Anterior cingulate cortex (tissue), 58 donors: ENCODE measurements at regions not wholly inside any gene's neighbourhood (a gene's known extent, or its start where the extent isn't known, plus 50 kb on each side); places are given as distances from the start of the nearest gene placed in this dataset.
"Not testable (repeated sequence)": the region's sequence is repeated elsewhere in the genome, so short reads cannot be mapped to it uniquely, and the experiment has no call there.

Experiments used
- DNase-seq, 58 donors: peaks; one replicate each; lab custom pipeline; 2025; lab: John Stamatoyannopoulos, UW

- no peak for DNase-seq
Measured at GRCh38 chr13:90305796-90306195, 1041.7 kb upstream of the MIR17HG start.

GRCh38 chr13:90307136-90307535, 1040.4 kb upstream of the MIR17HG start:
- DNase-seq: no peak

DNA sequence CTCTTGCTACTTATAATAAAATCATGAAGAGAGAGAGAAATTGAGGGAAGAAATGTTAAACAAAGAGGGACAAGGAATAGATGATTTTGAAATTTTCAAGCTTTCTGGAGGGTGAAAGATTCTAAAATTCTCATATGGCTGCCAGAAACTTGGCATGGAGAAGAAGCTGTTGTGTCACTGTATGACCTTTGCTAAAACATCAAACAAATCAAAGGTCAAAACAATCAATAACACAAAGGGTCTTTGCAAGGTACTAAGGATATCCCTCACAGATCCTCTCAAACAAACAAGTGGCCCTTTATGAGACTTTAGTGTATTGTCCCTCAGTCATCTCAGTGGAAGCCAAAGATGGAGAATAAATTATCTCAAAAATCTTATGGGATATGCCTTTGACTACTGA, 1039.2 kb upstream of the MIR17HG start:
- DNase-seq: no peak

- DNase-seq: no peak
Measured at GRCh38 chr13:90311929-90312328, 1035.6 kb upstream of the MIR17HG start.

DNA sequence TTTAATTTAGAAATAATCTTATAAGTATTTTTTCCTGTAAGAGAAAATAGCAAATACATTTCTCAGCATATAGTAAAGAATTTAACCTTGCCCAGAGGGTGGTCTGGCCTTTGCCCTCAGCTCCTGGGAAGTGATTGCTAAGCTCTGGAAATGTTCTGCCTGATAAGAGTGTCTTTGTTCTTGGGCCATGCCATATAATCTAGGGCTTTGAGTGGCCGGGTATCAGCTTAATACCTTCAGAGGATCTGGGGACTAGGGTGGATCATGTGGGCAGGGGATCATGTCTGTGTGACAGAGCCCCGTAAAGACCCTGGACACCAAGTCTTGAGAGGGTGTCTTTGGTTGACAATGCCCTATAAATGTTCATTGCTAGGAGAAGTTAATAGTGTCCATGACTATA, 1032.4 kb upstream of the MIR17HG start:
- no peak for DNase-seq

GRCh38 chr13:90320664-90321063, 1026.8 kb upstream of the MIR17HG start:
- DNase-seq: no peak

DNA sequence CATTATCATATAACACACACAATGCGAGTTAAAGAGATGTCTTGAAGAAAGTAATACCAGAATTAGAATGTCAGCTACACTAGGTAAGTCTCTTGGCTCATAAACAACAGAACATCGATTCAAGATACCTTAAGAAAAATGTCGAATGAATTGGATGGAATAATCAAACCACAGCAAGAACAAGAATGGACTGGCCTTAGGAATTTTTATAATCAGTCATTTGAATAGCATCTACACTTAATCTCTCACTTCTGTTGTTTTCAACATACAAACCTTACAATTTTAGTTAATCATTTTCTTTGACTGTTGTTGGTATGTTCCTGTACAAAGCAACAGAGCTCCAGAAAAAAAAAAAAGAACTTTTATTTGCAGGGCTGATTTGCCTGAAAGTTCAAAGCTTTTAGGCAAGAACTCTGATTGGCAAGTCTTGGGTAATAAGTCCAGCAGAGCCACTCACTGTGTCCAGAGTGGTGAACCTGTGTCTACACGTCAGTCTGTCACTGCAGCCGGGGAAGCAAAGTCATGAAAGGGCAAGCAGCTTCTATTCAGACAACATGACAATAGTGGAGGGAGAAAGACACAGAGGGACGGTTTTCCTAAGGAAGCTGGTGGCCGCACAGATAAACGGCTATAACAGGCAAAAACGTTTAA, 1026.1 kb upstream of the MIR17HG start:
- peak in 1 of 58 donors; percentile 0 for DNase-seq

- no peak for DNase-seq
Measured at GRCh38 chr13:90329641-90330040, 1017.8 kb upstream of the MIR17HG start.

DNA sequence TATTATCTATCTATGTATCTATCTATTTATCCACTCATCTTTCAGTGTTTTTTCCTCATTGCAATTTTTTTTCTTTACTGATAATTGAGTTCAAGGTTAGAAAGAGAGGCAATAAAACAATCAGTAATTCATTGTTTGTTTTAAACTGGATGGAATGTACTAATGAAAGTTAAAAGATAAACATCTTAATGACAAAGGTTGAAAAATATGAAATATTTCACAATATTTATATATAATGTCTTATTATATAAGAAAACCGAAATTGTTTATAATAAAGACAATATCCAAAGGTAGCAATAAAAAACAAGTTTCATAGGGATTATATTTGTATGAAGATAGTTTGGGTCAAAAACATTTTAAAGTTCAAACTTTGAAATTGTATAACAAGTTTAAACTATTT, 1015.5 kb upstream of the MIR17HG start:
- DNase-seq: no peak

GRCh38 chr13:90336507-90336906, 1011.0 kb upstream of the MIR17HG start:
- no peak for DNase-seq

- not testable (repeated sequence) for DNase-seq
Measured at GRCh38 chr13:90341348-90341747, 1006.1 kb upstream of the MIR17HG start.

DNA sequence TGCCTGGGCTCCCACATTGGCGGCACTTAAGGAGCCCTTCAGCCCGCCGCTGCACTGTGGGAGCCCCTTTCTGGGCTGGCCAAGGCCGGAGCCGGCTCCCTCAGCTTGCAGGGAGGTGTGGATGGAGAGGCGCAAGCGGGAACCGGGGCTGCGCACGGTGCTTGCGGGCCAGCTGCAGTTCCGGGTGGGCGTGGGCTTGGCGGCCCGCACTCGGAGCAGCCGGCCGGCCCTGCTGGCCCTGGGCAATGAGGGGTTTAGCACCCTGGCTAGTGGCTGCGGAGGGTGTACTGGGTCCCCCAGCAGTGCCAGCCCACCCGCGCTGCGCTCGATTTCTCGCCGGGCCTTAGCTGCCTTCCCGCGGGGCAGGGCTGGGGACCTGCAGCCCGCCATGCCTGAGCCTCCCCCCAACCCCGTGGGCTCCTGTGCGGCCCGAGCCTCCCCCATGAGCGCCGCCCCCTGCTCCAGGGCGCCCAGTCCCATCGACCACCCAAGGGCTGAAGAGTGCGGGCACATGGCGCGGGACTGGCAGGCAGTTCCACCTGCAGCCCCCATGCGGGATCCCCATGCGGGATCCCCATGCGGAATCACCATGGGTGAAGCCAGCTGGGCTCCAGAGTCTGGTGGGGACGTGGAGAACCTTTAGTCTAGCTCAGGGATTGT, 998.9 kb upstream of the MIR17HG start:
- DNase-seq: not testable (repeated sequence)

DNA sequence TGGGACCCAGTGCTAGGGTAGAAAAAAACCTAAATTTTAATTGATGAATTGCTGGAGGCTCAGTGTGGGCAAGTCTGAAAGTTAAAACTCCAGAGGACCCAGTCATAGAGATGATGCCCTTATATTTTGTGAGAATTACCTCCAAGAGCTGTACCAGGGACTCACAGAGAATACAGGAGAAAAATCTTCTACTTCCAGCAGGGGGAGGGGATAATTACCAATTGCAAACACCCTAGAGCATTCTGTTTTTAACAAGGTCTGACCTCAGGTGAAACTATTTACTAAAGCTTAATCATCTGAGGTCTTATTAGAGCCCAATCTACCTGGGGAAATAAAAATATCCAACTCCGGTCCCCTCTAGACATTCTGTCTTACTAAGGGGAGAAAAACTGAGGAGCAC, 994.7 kb upstream of the MIR17HG start:
- DNase-seq: no peak

GRCh38 chr13:90355162-90355751, 992.2 kb upstream of the MIR17HG start:
- DNase-seq: no peak

DNA sequence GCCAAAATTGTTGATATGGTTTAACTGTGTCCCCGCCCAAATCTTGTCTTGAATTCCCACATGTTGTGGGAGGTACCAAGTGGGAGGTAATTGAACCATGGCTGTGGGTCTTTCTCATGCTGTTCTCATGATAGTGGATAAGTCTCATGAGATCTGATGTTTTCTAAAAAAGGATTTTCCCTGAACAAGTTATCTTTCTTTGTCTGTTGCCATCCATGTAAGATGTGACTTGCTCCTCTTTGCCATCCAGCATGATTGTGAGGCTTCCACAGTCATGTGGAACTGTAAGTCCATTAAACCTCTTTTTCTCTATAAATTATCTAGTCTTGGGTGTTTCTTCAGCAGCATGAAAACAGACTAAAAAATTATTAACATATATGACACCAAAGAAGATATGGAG, 986.7 kb upstream of the MIR17HG start:
- no peak for DNase-seq

DNA sequence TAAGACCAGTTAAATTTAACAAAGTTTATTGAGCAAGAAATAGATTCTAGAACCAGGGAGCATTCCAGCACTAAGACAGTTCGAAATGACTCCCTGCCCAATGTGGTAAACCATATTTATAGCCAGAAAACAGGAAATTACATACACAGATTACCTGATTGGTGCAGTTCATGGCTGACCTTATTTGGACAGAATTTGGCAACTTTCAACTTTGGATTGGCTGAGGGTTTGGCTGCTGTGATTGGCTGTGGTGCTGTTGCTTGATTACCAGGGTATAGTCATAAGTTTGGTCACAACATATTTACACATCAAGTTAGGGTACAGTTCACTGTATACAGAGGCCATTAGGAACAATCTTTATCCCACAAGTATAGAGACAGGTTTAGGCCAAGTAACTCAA, 984.8 kb upstream of the MIR17HG start:
- DNase-seq: no peak

DNA sequence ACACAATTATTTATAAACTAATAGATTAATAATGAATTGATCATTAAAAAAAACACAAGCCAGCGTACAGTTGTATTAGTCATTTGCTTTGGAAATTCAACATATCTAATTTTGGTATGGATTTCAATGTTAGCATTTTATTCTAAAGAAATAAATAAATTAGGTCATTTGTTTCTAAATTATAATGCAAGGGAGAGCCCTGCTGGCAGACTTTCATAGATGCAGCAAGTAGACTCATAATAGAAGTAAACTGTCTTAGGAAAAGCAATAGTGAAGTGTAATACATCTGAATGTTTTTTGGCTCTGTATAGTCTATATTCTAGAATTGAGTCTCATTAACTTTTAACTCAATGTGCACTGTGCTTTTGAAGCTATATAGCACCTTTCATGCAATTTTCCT, 982.4 kb upstream of the MIR17HG start:
- no peak for DNase-seq

DNA sequence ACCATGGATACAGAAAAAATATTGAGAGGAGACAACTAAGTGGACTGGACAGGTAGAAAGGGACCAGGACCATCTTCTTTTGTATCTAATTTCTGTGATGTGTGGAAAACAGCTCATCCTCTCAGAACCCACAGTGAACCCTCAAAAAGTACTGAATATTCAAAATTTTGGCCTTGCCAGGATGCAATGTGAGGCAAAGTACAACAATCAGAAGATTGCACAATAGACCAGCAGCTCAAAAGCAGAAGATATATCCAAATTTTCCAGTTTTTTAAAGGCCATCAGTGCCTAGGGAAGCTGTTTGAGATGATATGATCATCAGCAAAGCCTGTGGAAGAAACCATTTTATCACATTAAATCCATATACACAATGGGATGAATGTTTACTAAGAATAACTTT, 973.3 kb upstream of the MIR17HG start:
- DNase-seq: no peak

DNA sequence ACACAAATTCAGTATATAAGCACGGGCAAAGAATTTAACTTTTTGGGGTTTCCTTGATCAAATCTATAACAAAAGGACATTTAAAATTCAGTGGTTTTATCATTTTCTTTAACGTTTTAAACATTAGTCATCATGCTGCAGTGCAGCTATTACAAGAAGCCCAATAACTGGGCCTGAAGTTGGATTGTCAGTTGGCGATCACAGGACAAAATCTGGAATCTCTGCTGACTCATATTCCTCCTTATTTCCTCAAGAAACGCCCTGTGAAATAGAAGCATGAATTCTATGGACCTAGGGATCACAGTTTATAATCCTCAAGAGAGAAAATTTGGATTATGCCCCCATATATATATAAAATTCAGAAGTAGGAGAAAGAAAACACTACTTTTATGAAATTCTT, 971.6 kb upstream of the MIR17HG start:
- no peak for DNase-seq

- DNase-seq: no peak
Measured at GRCh38 chr13:90382425-90382824, 965.1 kb upstream of the MIR17HG start.

- no peak for DNase-seq
Measured at GRCh38 chr13:90385781-90386489, 961.6 kb upstream of the MIR17HG start.
